MM.1S (cell line): ENCODE measurements at regions not wholly inside any gene's neighbourhood (a gene's known extent, or its start where the extent isn't known, plus 50 kb on each side); places are given as distances from the start of the nearest gene placed in this dataset.

Experiments used
- DNase-seq: peaks from one replicate; pipeline ENCODE4 v3.0.0-alpha.2; 2015
- H2AFZ ChIP-seq: fragments of 300-600 bp; sonication (generic); 2 replicates; pipeline ENCODE4 v1.6.0; 2016; ENCODE audit warnings: antibody characterized with exemption, low read length
- H3F3A ChIP-seq: fragments of 300-600 bp; sonication (generic); 2 replicates; pipeline ENCODE4 v1.6.1; 2016; ENCODE audit warnings: mild to moderate bottlenecking, antibody characterized with exemption, low read length, moderate library complexity, mixed read lengths; ENCODE audit not compliant: insufficient read depth
- H3K27ac ChIP-seq: fragments of 300-600 bp; sonication (generic); 2 replicates; pipeline ENCODE4 v1.5.1; 2016; ENCODE audit warnings: mild to moderate bottlenecking, low read length
- H3K27me3 ChIP-seq: fragments of 300-600 bp; sonication (generic); replicated peaks from 2 replicates; pipeline ENCODE4 v1.6.0; 2016; ENCODE audit warnings: low read length; ENCODE audit not compliant: insufficient read depth
- H3K36me3 ChIP-seq: fragments of 300-600 bp; sonication (generic); replicated peaks from 2 replicates; pipeline ENCODE4 v1.6.1; 2016; ENCODE audit warnings: mild to moderate bottlenecking, low read length, mixed read lengths; ENCODE audit not compliant: insufficient read depth
- H3K4me1 ChIP-seq: fragments of 300-600 bp; sonication (generic); 2 replicates; pipeline ENCODE4 v1.6.1; 2016; ENCODE audit warnings: low read length, mixed read lengths
- H3K4me2 ChIP-seq: fragments of 300-600 bp; sonication (generic); 2 replicates; pipeline ENCODE4 v1.6.0; 2016; ENCODE audit warnings: low read depth, low read length
- H3K4me3 ChIP-seq: fragments of 300-600 bp; sonication (generic); 2 replicates; pipeline ENCODE4 v1.5.1; 2016; ENCODE audit warnings: low read length, mixed read lengths
- H3K79me2 ChIP-seq: fragments of 300-600 bp; sonication (generic); 2 replicates; pipeline ENCODE4 v1.6.1; 2016; ENCODE audit warnings: mixed run types, low read length, mixed read lengths
- H3K9ac ChIP-seq: fragments of 300-600 bp; sonication (generic); 2 replicates; pipeline ENCODE4 v1.6.1; 2016; ENCODE audit warnings: low read length, mixed read lengths
- H3K9me2 ChIP-seq: fragments of 300-600 bp; sonication (generic); replicated peaks from 2 replicates; pipeline ENCODE4 v1.6.1; 2016; ENCODE audit warnings: mild to moderate bottlenecking, low read length, mixed read lengths; ENCODE audit not compliant: insufficient read depth
- H3K9me3 ChIP-seq: fragments of 300-600 bp; sonication (generic); replicated peaks from 2 replicates; pipeline ENCODE4 v1.6.1; 2016; ENCODE audit warnings: mild to moderate bottlenecking, low read length, mixed read lengths; ENCODE audit not compliant: insufficient read depth
- H4K20me1 ChIP-seq: fragments of 300-600 bp; sonication (generic); 2 replicates; pipeline ENCODE4 v1.6.1; 2016; ENCODE audit warnings: mild to moderate bottlenecking, low read length, moderate library complexity, mixed read lengths; ENCODE audit not compliant: insufficient read depth
- CTCF ChIP-seq: fragments of 300-600 bp; sonication (generic); IDR thresholded peaks from 2 replicates; pipeline ENCODE4 v1.5.1; 2016; ENCODE audit warnings: antibody characterized with exemption, low read length, mixed read lengths
- EZH2 ChIP-seq: fragments of 300-600 bp; sonication (generic); optimal IDR thresholded peaks from 2 replicates; pipeline ENCODE3; 2017; ENCODE audit warnings: low read depth, mild to moderate bottlenecking, antibody characterized with exemption, low read length, mixed read lengths
- EZH2phosphoT487 ChIP-seq: fragments of 300-600 bp; sonication (generic); IDR thresholded peaks from 2 replicates; pipeline ENCODE4 v1.6.1; 2018; ENCODE audit warnings: antibody characterized with exemption, low read length

- Histone ChIP-seq H4K20me1 (no peaks in the 10 kb centered on the region), H3K9me3 (no peaks in the 10 kb centered on the region), H3K4me1 (no peaks in the 10 kb centered on the region), H3K27ac (no peak overlapping the region), H3K9ac (no peak overlapping the region), H3K9me2 (no peaks in the 10 kb centered on the region), H3K4me3 (no peak overlapping the region), H3F3A (no peaks in the 10 kb centered on the region), H3K4me2 (no peak overlapping the region), H3K36me3 (no peaks in the 10 kb centered on the region), H2AFZ (no peak overlapping the region), H3K27me3 (no peaks in the 10 kb centered on the region), H3K79me2 (no peaks in the 10 kb centered on the region)
- no peak for DNase-seq
- no peak for TF ChIP-seq EZH2
These were observed 89.0 kb upstream of the SLC14A2 start for GRCh38 chr18:45526114-45526841.

GRCh38 chr18:45527891-45528290 is 87.4 kb upstream of the SLC14A2 start:
- H3K27me3 ChIP-seq: no peaks in the 10 kb centered on the region
- no peak overlapping the region for H3K9ac ChIP-seq
- H3K36me3 ChIP-seq: no peaks in the 10 kb centered on the region
- H3K4me1 ChIP-seq: no peaks in the 10 kb centered on the region
- no peak overlapping the region for H3K4me3 ChIP-seq
- no peak overlapping the region for H2AFZ ChIP-seq
- DNase-seq: no peak
- H4K20me1 ChIP-seq: no peaks in the 10 kb centered on the region
- no peak overlapping the region for H3K27ac ChIP-seq
- no peaks in the 10 kb centered on the region for H3K9me2 ChIP-seq
- H3K79me2 ChIP-seq: no peaks in the 10 kb centered on the region
- TF ChIP-seq CTCF (no peak), EZH2 (no peak), EZH2phosphoT487 (no peak)
- H3F3A ChIP-seq: no peaks in the 10 kb centered on the region
- H3K9me3 ChIP-seq: no peaks in the 10 kb centered on the region
- H3K4me2 ChIP-seq: no peak overlapping the region

GRCh38 chr18:45528712-45529336 is 86.5 kb upstream of the SLC14A2 start:
- Histone ChIP-seq H3K27me3 (no peaks in the 10 kb centered on the region), H3K9me3 (no peaks in the 10 kb centered on the region), H3K4me2 (no peak overlapping the region), H3K79me2 (no peaks in the 10 kb centered on the region), H2AFZ (no peak overlapping the region), H3K27ac (no peak overlapping the region), H3K36me3 (no peaks in the 10 kb centered on the region), H3K4me1 (no peaks in the 10 kb centered on the region), H3K9me2 (no peaks in the 10 kb centered on the region), H3K9ac (no peak overlapping the region), H3F3A (no peaks in the 10 kb centered on the region), H4K20me1 (no peaks in the 10 kb centered on the region), H3K4me3 (no peak overlapping the region)
- DNase-seq: no peak
- TF ChIP-seq EZH2 (no peak), EZH2phosphoT487 (no peak), CTCF (no peak)

- H3K9ac ChIP-seq: no peak overlapping the region
- no peaks in the 10 kb centered on the region for H4K20me1 ChIP-seq
- no peaks in the 10 kb centered on the region for H3K4me1 ChIP-seq
- DNase-seq: no peak
- no peak overlapping the region for H2AFZ ChIP-seq
- H3F3A ChIP-seq: no peaks in the 10 kb centered on the region
- H3K27me3 ChIP-seq: no peaks in the 10 kb centered on the region
- H3K9me3 ChIP-seq: no peaks in the 10 kb centered on the region
- no peaks in the 10 kb centered on the region for H3K9me2 ChIP-seq
- no peak overlapping the region for H3K4me3 ChIP-seq
- no peak overlapping the region for H3K27ac ChIP-seq
- no peak for TF ChIP-seq CTCF
- TF ChIP-seq EZH2phosphoT487: no peak
- no peak for TF ChIP-seq EZH2
- H3K36me3 ChIP-seq: no peaks in the 10 kb centered on the region
- no peak overlapping the region for H3K4me2 ChIP-seq
- no peaks in the 10 kb centered on the region for H3K79me2 ChIP-seq
These were observed 76.8 kb upstream of the SLC14A2 start for GRCh38 chr18:45538444-45538843.
